Heart right ventricle (tissue), 16 donors: ENCODE measurements at regions not wholly inside any gene's neighbourhood (a gene's known extent, or its start where the extent isn't known, plus 50 kb on each side); places are given as distances from the start of the nearest gene placed in this dataset.

ENCODE experiments used
- ATAC-seq, 8 donors: fragments of 200-7000 bp; cut with Tn5 transposase; one replicate each; pipeline ENCODE4 v1.9.1; 2020; ENCODE audit warnings: mild to moderate bottlenecking in 8 of 8, moderate library complexity in 8 of 8, moderate number of reproducible peaks in 1 of 8
- DNase-seq, 2 donors: peaks; one replicate each; pipeline ENCODE4 v3.0.0-alpha.2; 2020
- H3K27ac ChIP-seq, 10 donors: fragments of 200-600 bp; sonication (generic) in 2 of 10; one replicate each; pipeline versions ENCODE4 v1.5.0 to v1.8.0; 2020 to 2022; ENCODE audit warnings: mild to moderate bottlenecking in 3 of 10
- H3K27me3 ChIP-seq, 7 donors: fragments of 200-600 bp; one replicate each; pipeline ENCODE4 v1.8.0; 2021 to 2022; ENCODE audit warnings: mild to moderate bottlenecking in 2 of 7
- H3K36me3 ChIP-seq, 9 donors: fragments of 200-600 bp; sonication (generic) in 1 of 9; one replicate each; pipeline versions ENCODE4 v1.5.0 to v1.8.0; 2020 to 2022; ENCODE audit warnings: mild to moderate bottlenecking in 2 of 9
- H3K4me1 ChIP-seq, 9 donors: fragments of 200-600 bp; sonication (generic) in 1 of 9; one replicate each; pipeline versions ENCODE4 v1.5.0 to v1.8.0; 2020 to 2022; ENCODE audit warnings: mild to moderate bottlenecking in 4 of 9
- H3K4me3 ChIP-seq, 10 donors: fragments of 200-600 bp; sonication (generic) in 2 of 10; one replicate each; pipeline versions ENCODE4 v1.5.0 to v1.8.0; 2020 to 2022; ENCODE audit warnings: mild to moderate bottlenecking in 7 of 10, moderate library complexity in 2 of 10
- H3K9me3 ChIP-seq, 11 donors: fragments of 200-600 bp in 10 of 11; sonication (generic) in 2 of 11; one replicate each; pipeline versions ENCODE4 v1.5.0 to v1.8.0; 2013 to 2022; ENCODE audit warnings: mild to moderate bottlenecking in 2 of 11, control low read depth in 1 of 11, moderate library complexity in 1 of 11
- WGBS, 2 donors: extraction: QIAGEN DNeasy Blood & Tissue Kit; methylation state at CpG; one replicate each; pipeline ENCODE4 v1.1.7; 2013; ENCODE audit warnings: inconsistent platforms in 1 of 2; 5-methylcytosine and 5-hydroxymethylcytosine counted together
- intact Hi-C, 10 donors: fragments of 100-400 bp; cut with DNase I; formaldehyde crosslinking; loops; one replicate each; pipeline versions ENCODE4 v1.11.1 to v1.14.2; 2022
- TF ChIP-seq, protein P1 (sequence below), 9 donors: fragments of 200-600 bp; sonication (generic) in 2 of 9; IDR thresholded peaks; one replicate each; pipeline versions ENCODE4 v1.5.0 to v1.8.0; 2021 to 2022; ENCODE audit warnings: antibody characterized with exemption in 9 of 9, mild to moderate bottlenecking in 5 of 9, moderate library complexity in 1 of 9
- donor health status: Arrhythmogenic right ventricular cardiomyopathy.
- donor health status: ischemic (EF 13 %, LVEDD 7.1; RV severe dilation, severe dysfunction).
- donor health status: healthy with polysubstance abuse.
- donor health status: DM: no; HTN: yes; CAD: no.
- donor health status: DM: no; HTN: no; CAD: no.
- donor health status: ischemic (EF 25% LVEDD 6.9; RV normal size, moderate dysfunction).
- donor health status: ischemic (EF 25% LVEDD 5.7; RV mildly dilated, moderate dysfunction).
- donor health status: healthy.
- donor health status: DM: yes; HTN: yes; CAD: no.
- donor health status: Ischemic cardiomyopathy.
- donor health status: ischemic (EF 35%, LVEDD 5.7; RV mildly dilated, moderate dysfunction).
- donor health status: nonischemic (EF 11% LVEDD 7.7; RV severe dilation, severe dysfunction).
- donor health status: DM: yes; HTN: yes; CAD: no.
- donor health status: PGD.
- donor health status: ischemic (EF 29% LVEDD 5.4; RV normal size, mild dysfunction).
- donor health status: nonischemic (EF 23%, LVEDD 6.1; RV moderate dilation, normal function).

GRCh38 chr14:28876572-28876945, 110.0 kb downstream of the FOXG1 start:
- intact Hi-C loops: no loop called here
- WGBS, 2 donors: 78 to 85% methylated on average over 4 of the region's 4 CpGs
- Histone ChIP-seq H3K9me3 (no peaks in the 10 kb centered on the region), H3K36me3 (no peaks in the 10 kb centered on the region), H3K4me3 (no peak overlapping the region), H3K27me3 (no peaks in the 10 kb centered on the region), H3K4me1 (no peaks in the 10 kb centered on the region), H3K27ac (no peak overlapping the region)
- DNase-seq (no peak), ATAC-seq (no peak)
- TF ChIP-seq, protein P1, sequence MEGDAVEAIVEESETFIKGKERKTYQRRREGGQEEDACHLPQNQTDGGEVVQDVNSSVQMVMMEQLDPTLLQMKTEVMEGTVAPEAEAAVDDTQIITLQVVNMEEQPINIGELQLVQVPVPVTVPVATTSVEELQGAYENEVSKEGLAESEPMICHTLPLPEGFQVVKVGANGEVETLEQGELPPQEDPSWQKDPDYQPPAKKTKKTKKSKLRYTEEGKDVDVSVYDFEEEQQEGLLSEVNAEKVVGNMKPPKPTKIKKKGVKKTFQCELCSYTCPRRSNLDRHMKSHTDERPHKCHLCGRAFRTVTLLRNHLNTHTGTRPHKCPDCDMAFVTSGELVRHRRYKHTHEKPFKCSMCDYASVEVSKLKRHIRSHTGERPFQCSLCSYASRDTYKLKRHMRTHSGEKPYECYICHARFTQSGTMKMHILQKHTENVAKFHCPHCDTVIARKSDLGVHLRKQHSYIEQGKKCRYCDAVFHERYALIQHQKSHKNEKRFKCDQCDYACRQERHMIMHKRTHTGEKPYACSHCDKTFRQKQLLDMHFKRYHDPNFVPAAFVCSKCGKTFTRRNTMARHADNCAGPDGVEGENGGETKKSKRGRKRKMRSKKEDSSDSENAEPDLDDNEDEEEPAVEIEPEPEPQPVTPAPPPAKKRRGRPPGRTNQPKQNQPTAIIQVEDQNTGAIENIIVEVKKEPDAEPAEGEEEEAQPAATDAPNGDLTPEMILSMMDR (IDR thresholded peaks at IDR 0.05): no peak

GRCh38 chr14:28877923-28878322, 111.3 kb downstream of the FOXG1 start:
- H3K9me3 ChIP-seq: no peaks in the 10 kb centered on the region
- no peak overlapping the region for H3K4me3 ChIP-seq
- H3K4me1 ChIP-seq: no peaks in the 10 kb centered on the region
- H3K36me3 ChIP-seq: no peaks in the 10 kb centered on the region
- TF ChIP-seq, protein P1 (IDR thresholded peaks at IDR 0.05): no peak
- no peak overlapping the region for H3K27ac ChIP-seq
- DNase-seq (no peak), ATAC-seq (no peak)
- no peaks in the 10 kb centered on the region for H3K27me3 ChIP-seq
- intact Hi-C loops: no loop called here

DNA sequence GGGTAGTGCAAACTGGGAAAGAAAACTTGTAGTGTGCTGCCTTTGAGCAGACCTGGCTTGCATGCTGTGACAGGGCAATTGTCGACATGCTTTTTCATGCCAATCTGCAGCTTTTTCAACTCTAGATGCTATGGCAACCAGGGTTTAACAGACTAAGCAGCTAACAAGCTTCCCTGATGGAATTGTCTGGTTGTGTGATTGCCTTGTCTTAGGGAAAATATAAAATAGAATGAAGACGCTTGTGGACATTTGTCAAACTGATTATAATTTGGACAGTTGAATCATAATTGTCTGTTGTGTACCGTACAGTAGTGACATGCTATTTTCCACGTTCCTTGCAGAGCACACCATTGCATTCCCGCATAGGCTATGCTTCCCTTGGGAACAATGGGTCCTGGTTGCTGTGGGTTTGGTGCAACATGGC, 113.0 kb downstream of the FOXG1 start:
- TF ChIP-seq, protein P1 (IDR thresholded peaks at IDR 0.05): no peak
- H3K27me3 ChIP-seq: no peaks in the 10 kb centered on the region
- no peak overlapping the region for H3K4me3 ChIP-seq
- H3K4me1 ChIP-seq: no peaks in the 10 kb centered on the region
- intact Hi-C loops: no loop called here
- no peaks in the 10 kb centered on the region for H3K36me3 ChIP-seq
- 66 to 71% methylated on average over 5 of the region's 5 CpGs for WGBS, 2 donors
- DNase-seq (no peak), ATAC-seq (no peak)
- no peaks in the 10 kb centered on the region for H3K9me3 ChIP-seq
- no peak overlapping the region for H3K27ac ChIP-seq

DNA sequence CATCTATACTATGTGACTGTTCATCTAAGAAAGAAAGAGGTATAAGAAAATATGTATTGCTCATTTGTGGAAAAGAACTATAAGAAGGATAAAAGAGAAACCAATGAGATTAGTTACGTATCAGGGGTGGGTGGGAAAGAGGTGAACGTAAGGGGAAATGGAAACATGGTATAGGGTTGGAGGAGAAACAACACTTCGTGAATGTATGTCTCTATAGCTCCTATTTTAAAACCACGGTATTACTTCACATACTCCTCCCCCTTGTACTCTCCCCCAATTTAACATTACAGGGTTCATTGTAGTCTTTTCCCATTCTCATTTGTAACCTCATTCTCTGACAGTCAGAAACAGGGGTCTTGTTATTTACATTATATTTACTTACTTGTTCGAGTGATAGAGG, 120.4 kb downstream of the FOXG1 start:
- ATAC-seq: no peak
- WGBS, 2 donors: 76 to 88% methylated on average over 5 of the region's 5 CpGs
- Histone ChIP-seq H3K27ac (no peak overlapping the region), H3K4me3 (no peak overlapping the region), H3K27me3 (no peaks in the 10 kb centered on the region), H3K9me3 (peaks cover 0 to 5% (median 0%) of the 10 kb centered on the region in 11 donors), H3K36me3 (no peaks in the 10 kb centered on the region), H3K4me1 (no peaks in the 10 kb centered on the region)
- TF ChIP-seq, protein P1 (IDR thresholded peaks at IDR 0.05): no peak
- no peak for DNase-seq
- intact Hi-C loops: no loop called here

GRCh38 chr14:28895389-28895788, 128.8 kb downstream of the FOXG1 start:
- no peak for DNase-seq
- no peaks in the 10 kb centered on the region for H3K36me3 ChIP-seq
- TF ChIP-seq, protein P1 (IDR thresholded peaks at IDR 0.05): no peak
- no peak for ATAC-seq
- WGBS, 2 donors: 55 to 63% methylated on average over 3 of the region's 3 CpGs
- H3K27me3 ChIP-seq: no peaks in the 10 kb centered on the region
- no peaks in the 10 kb centered on the region for H3K9me3 ChIP-seq
- no peaks in the 10 kb centered on the region for H3K4me1 ChIP-seq
- intact Hi-C loops: no loop called here
- H3K27ac ChIP-seq: no peak overlapping the region
- no peak overlapping the region for H3K4me3 ChIP-seq
